ENCODE measurements at regions not wholly inside any gene's neighbourhood (a gene's known extent, or its start where the extent isn't known, plus 50 kb on each side); places are given as distances from the start of the nearest gene placed in this dataset.

- H3K36me3 Mint-ChIP-seq (ENCODE audit: insufficient read depth, unreplicated experiment): no peaks in the 10 kb centered on the region
- CTCF ChIA-PET: no interaction called here
- POLR2A ChIA-PET: no interaction called here
- intact Hi-C loops (cut with micrococcal nuclease; ENCODE audit: unreplicated experiment): loop anchor here (10.0 kb wide), 1 partner anchor 312 kb away; no protein-coding TSS in a partner anchor
- H3K4me3 ChIP-seq (ENCODE audit: low read depth, low read length): no peak overlapping the region
- no peaks in the 10 kb centered on the region for H3K27me3 Mint-ChIP-seq (ENCODE audit: insufficient read depth, unreplicated experiment)
- DNase-seq: no peak
- no peaks in the 10 kb centered on the region for H3K27me3 ChIP-seq (replicated peaks; ENCODE audit: control insufficient read depth, insufficient read depth, low read length)
- H3K4me3 Mint-ChIP-seq (ENCODE audit: unreplicated experiment): no peak overlapping the region
- H3K4me1 Mint-ChIP-seq (ENCODE audit: low read depth, unreplicated experiment): peaks cover 7% of the 10 kb centered on the region
- H3K36me3 ChIP-seq (ENCODE audit: control insufficient read depth, insufficient read depth, low read length): no peaks in the 10 kb centered on the region
- no peaks in the 10 kb centered on the region for H3K4me1 ChIP-seq
- no TSS peak for BruUV-seq (replicated peaks)
- H3K9me3 ChIP-seq: no peaks in the 10 kb centered on the region
- TF ChIP-seq CTCF (IDR thresholded peaks at IDR 0.05; ENCODE audit: insufficient read depth in 1 of 2, low read depth in 1 of 2, low read length in 1 of 2, severe bottlenecking in 1 of 2, unreplicated experiment in 1 of 2): no peak
- no peak overlapping the region for H3K27ac Mint-ChIP-seq (ENCODE audit: unreplicated experiment)
- no peaks in the 10 kb centered on the region for H3K9me3 Mint-ChIP-seq (ENCODE audit: unreplicated experiment)
Observed at GRCh38 chr1:89457046-89457445, 67.6 kb upstream of the LRRC8B start.

GRCh38 chr1:89459081-89459480, 65.5 kb upstream of the LRRC8B start:
- CTCF ChIA-PET: no interaction called here
- Mint-ChIP-seq H3K36me3 (ENCODE audit: insufficient read depth, unreplicated experiment) (no peaks in the 10 kb centered on the region), H3K4me1 (ENCODE audit: low read depth, unreplicated experiment) (peaks cover 12% of the 10 kb centered on the region)

GRCh38 chr1:89460325-89460724, 64.3 kb upstream of the LRRC8B start:
- H3K9me3 ChIP-seq: no peaks in the 10 kb centered on the region
- no peaks in the 10 kb centered on the region for H3K4me1 ChIP-seq
- no peak overlapping the region for H3K27ac Mint-ChIP-seq (ENCODE audit: unreplicated experiment)
- CTCF ChIA-PET: no interaction called here
- H3K27me3 ChIP-seq (replicated peaks; ENCODE audit: control insufficient read depth, insufficient read depth, low read length): no peaks in the 10 kb centered on the region
- POLR2A ChIA-PET: no interaction called here
- no peak for TF ChIP-seq CTCF (IDR thresholded peaks at IDR 0.05; ENCODE audit: insufficient read depth in 1 of 2, low read depth in 1 of 2, low read length in 1 of 2, severe bottlenecking in 1 of 2, unreplicated experiment in 1 of 2)
- no peaks in the 10 kb centered on the region for H3K9me3 Mint-ChIP-seq (ENCODE audit: unreplicated experiment)
- intact Hi-C loops (cut with micrococcal nuclease; ENCODE audit: unreplicated experiment): no loop called here
- no peak overlapping the region for H3K4me3 ChIP-seq (ENCODE audit: low read depth, low read length)
- BruUV-seq (replicated peaks): no TSS peak
- H3K36me3 ChIP-seq (ENCODE audit: control insufficient read depth, insufficient read depth, low read length): no peaks in the 10 kb centered on the region
- peaks cover 12% of the 10 kb centered on the region for H3K4me1 Mint-ChIP-seq (ENCODE audit: low read depth, unreplicated experiment)
- H3K27me3 Mint-ChIP-seq (ENCODE audit: insufficient read depth, unreplicated experiment): no peaks in the 10 kb centered on the region
- no peak overlapping the region for H3K4me3 Mint-ChIP-seq (ENCODE audit: unreplicated experiment)
- H3K36me3 Mint-ChIP-seq (ENCODE audit: insufficient read depth, unreplicated experiment): no peaks in the 10 kb centered on the region
- DNase-seq: no peak

More at GRCh38 chr1:89459081-89459480, 65.5 kb upstream of the LRRC8B start:
- Histone ChIP-seq H3K9me3 (no peaks in the 10 kb centered on the region), H3K36me3 (ENCODE audit: control insufficient read depth, insufficient read depth, low read length) (no peaks in the 10 kb centered on the region), H3K4me3 (ENCODE audit: low read depth, low read length) (no peak overlapping the region), H3K27me3 (replicated peaks; ENCODE audit: control insufficient read depth, insufficient read depth, low read length) (no peaks in the 10 kb centered on the region), H3K4me1 (no peaks in the 10 kb centered on the region)
- Mint-ChIP-seq H3K27ac (ENCODE audit: unreplicated experiment) (no peak overlapping the region), H3K9me3 (ENCODE audit: unreplicated experiment) (no peaks in the 10 kb centered on the region), H3K4me3 (ENCODE audit: unreplicated experiment) (no peak overlapping the region), H3K27me3 (ENCODE audit: insufficient read depth, unreplicated experiment) (no peaks in the 10 kb centered on the region)
- POLR2A ChIA-PET: no interaction called here
- DNase-seq: no peak
- intact Hi-C loops (cut with micrococcal nuclease; ENCODE audit: unreplicated experiment): loop anchor here (10.0 kb wide), 1 partner anchor 314 kb away; no protein-coding TSS in a partner anchor
- TF ChIP-seq CTCF (IDR thresholded peaks at IDR 0.05; ENCODE audit: insufficient read depth in 1 of 2, low read depth in 1 of 2, low read length in 1 of 2, severe bottlenecking in 1 of 2, unreplicated experiment in 1 of 2): no peak
- BruUV-seq (replicated peaks): no TSS peak

All from Caco-2 (cell line).